ENCODE measurements at regions not wholly inside any gene's neighbourhood (a gene's known extent, or its start where the extent isn't known, plus 50 kb on each side); places are given as distances from the start of the nearest gene placed in this dataset.

DNA sequence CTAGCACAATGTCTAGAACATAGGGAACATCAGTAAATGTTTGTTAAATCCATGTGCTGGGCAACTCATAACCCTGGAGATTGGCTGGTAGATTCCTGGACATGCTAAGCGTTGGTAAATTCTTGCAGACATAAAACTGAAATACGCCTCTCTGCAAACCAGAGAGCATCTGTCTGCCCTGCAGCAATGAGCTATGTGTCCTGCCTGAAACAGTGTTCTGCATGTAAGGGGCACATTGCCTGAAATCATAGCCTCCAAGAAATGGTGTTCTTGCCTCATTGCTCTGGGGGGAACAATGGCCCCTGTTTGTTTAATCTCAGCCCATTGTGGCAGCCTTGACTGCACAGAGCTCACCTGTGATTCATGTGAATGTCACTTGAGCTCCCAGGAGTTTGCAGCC, 113.5 kb upstream of the CCL2 start:
- DNase-seq (ENCODE audit: low spot score), result no peak

GRCh38 chr17:34143430-34143829, 111.7 kb upstream of the CCL2 start:
- no peak for DNase-seq (ENCODE audit: low spot score)

DNA sequence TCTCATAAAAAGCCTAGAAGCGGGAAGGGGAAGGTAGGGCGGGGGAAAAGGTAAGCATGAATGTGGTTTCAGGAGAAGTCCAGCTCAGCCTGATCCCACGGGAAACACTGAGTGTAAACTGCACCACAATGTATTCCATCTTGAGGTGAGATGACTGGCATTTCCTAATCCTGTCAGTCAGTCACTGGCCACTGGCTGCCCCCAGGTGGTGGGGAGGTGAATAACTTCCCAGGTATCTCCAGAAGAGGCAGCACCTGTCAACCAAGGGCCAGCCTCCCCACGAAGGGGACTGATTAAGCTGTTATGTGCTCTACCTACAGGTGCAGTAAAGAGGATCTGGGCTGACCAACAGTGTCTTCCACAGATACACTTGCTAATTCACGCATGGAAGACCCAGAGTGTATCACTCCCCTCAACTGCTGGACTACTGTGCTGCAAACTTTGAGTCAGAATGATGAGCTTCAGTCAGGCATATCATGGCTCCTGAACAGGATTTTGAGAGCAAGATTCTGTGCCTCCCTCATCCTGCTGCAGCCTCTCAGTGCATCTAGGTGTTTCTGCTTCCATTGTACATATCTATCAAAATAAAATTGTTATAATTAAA, 108.5 kb upstream of the CCL2 start:
- DNase-seq (ENCODE audit: low spot score), result peak; percentile 77

DNA sequence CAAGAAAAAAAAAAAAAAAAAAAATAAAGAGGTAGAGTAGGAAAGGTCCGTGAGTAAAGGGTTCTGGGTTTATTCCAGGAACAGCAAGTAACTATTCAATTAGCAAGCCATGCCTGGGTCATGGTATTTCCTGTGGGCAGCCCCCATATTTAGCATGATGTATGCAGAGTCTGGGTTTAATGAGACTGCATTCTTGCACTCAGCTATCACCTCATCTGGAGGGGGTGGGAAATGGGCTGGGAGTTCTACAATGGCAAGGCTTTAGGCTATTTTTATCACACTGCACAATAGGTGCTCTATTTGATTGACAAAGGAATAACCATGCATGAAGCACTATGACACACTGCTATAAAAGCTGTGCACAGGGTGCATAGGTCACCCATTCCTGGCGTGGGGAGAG, 104.0 kb upstream of the CCL2 start:
- no peak for DNase-seq (ENCODE audit: low spot score)

- no peak for DNase-seq (ENCODE audit: low spot score)
These were observed 101.1 kb upstream of the CCL2 start for GRCh38 chr17:34153991-34154390.

DNA sequence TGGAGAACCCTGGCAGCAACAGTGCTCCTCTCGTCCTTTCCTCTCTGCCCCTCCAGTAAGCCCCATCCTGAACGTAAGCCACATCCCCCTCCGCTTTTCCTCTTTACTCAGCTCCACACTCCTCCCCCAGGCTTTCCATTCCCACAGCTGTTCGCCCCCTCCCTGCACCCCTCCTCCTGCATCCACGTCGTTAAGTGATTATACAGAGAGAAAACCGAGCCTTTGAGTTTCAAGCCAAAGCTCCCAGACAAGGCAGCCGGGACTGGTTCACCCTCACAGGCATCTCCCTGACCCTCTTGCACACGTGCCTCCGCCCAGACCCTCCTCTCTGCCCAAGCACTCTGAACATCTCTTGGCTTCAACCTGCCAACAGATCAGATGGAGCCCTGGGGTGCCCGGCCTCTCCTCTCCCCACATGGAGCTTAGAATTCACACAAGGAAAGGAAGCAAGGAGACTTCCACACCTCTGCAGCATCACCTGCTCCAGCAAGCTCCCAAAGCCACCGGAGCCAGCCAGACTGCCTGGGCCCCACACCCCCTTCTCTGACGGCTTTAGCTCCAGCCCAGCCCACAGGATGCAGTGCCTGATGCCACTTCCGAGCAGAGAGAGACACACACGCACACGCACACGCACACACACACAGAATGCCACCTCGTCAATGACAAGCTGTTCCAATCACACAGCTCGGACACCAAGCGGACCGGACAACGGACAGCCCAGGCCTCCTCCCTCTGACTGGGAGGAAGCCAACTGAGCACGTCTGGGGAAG, 99.9 kb upstream of the CCL2 start:
- DNase-seq (ENCODE audit: low spot score), result no peak

DNA sequence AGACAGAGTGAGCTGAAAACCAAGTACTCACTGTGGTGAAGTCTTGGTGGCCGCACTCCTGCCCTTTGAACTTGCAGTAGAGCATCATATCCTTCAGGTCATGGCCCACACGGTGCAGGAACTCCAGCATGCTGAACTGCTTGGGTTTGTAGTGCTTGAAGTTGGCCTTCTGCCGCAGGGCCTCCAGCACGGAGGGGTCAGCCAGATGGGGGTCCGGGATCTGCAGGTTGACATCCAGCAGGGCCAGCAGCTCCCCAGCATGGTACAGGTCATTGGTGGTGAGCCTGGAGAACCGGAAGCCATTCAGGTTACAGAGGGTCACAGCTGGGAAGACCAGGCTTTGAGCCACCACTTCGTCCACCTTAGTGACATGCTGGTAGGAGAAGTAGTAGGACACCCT, 99.1 kb upstream of the CCL2 start:
- no peak for DNase-seq (ENCODE audit: low spot score)

DNA sequence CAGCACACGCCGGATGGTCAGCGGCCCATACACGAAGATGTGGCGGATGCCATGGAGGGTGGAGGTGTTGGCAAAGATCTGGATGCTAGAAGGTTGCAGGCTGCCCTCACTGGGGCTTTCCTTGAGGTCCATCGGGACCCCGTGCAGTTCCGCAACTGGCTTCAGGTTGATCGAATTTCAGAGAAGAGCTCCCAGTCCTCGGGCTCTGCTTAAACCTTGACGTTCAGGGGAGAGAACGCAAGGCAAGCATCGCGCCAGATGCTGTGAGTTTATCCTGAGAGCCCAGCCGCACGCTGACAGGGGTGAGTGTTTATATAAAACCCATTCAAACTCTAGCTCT, 98.7 kb upstream of the CCL2 start:
- DNase-seq (ENCODE audit: low spot score), result no peak

DNA sequence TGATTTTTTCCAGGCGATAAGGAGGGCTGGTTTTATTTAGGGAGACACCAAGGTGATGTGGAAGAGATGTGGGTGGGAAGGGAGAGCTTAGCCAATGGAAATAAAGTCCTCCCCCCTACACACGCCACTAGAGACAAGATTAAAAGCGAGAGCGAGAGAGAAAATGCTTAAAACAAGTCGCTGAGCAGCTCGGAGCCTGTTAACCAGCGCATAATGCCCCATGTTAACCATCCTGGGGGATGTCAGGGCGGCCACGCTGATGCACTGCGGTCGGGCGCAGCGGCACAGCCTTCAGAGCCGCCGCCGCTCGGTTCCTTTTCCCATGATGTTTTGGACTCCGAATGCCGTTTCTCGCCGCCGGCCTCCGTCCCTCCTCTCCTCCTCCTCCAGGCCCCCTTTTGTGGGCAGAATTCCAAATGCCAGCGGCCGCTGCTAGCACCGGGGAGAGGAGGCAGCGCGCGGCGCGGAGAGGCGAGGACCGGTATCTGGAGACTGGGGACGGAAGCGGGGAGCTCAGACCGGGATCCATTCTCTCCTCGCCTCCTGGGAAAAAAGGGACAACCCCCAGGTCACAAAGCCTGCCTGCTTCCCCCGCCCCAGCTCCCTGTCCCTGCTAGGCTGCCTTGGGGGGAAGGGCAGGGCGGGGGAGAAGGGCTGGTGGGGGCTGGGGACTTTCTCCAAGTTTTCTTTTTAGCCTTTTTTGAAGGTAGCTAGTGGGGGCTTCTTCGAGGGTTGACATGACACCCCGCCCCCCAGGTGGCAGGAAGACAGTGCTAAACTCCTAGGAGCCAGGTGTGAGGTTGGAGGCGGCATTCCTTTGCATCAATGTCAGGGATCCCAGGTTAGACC, 98.1 kb upstream of the CCL2 start:
- DNase-seq (ENCODE audit: low spot score), result no peak

- DNase-seq (ENCODE audit: low spot score), result no peak
These were observed 93.4 kb upstream of the CCL2 start for GRCh38 chr17:34161690-34162089.

GRCh38 chr17:34163123-34163522, 92.0 kb upstream of the CCL2 start:
- DNase-seq (ENCODE audit: low spot score), result no peak

- no peak for DNase-seq (ENCODE audit: low spot score)
These were observed 91.4 kb upstream of the CCL2 start for GRCh38 chr17:34163646-34164045.

DNA sequence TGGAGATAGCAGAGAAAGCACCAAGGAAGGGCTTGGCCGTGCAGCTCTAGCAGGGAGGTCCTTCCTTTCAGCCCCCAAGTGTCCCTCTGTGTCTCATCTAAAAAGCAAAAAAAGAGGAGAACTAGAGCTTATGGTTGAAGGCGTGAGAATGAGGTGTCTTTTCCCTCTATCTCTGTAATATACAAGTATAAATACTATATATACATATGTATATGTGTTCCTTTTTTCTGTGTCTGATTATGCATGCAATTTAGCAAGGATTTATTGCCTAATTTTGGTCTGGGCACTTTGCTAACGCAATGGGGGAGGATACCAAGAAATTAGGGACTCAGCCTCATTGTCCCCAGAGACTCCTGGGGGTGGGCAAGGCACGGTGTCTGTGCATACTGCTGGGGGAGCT, 90.2 kb upstream of the CCL2 start:
- no peak for DNase-seq (ENCODE audit: low spot score)

DNA sequence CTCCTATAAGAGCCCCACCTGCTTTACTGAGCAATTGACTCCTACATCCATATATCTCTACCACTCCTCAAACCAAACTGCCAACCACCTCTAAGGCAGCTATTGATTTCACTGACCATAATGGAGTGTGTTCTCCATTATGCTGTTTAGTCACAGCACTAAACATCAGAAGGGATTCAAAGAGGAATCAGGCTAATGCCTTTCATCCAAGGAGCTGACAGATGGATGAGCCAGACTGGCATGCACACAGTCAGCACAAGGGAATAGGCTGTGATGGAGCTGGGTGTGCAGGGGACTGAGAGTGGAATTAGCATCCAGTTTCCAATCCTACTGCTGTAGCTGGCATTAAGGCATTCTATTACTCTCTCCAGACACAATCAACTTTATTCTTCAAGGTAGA, 88.7 kb upstream of the CCL2 start:
- no peak for DNase-seq (ENCODE audit: low spot score)

DNA sequence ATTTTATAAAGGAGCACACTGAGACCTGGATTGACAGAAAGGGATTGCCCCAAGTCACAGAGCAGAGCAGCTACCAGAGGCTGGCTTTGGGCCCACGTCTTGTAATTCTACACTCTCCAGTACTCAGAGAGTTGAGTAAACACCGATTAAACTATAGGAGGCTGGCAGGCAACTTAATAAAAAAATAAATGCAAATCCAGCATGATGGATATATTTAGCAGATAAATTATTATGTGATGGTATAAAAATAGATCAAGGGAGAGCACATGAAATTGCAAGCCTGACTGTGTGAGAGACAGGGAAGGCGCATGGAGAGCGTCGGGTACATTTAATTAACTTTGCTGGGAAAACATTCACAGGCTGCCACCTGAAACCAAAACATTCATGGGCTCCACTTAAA, 87.7 kb upstream of the CCL2 start:
- DNase-seq (ENCODE audit: low spot score), result no peak

DNA sequence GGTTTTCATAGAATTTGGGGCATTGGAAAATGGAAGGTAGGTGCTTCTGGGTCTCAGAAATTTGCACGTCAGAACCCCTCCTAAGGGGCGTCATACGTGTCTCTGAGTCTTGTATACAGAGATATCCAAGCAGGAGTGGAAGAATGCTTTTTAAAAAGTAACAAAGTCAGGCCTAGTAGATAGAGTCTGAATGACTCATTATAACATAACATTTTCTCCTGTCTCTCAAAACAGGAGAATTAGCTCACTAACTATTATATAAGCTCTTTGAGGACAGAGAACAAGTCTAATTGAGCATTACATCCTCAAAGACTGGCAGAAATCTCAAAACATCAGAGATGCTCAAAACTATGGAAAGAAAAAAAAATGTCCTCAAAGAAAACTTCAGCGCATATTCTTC, 86.1 kb upstream of the CCL2 start:
- DNase-seq (ENCODE audit: low spot score), result no peak

GRCh38 chr17:34169496-34169895, 85.6 kb upstream of the CCL2 start:
- DNase-seq (ENCODE audit: low spot score), result no peak

DNA sequence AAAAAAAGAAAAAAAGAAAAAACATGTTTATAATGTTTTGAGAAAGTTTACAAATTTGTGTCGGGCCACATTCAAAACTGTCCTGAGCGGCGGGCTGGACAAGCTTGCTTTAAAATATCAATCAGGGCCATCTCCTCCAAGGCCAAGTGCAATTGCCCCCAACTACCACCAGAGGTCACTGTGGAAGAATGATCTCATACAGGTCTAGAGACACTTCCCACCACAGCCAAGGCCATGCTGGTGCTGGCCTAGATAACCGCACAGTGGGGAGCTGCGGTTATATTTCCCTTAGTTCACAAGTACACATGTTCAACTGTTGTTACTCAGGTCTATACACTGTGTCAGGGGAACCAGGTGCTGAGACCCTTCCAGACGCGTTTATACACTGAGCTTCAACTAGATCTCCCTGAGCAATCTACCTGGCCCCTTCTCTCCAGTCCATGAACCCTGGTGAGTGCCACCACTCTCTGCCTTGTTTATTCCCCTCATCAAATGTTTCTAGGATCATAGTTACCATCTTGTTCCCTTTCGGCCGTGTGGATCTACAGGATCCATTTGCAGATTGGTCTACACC, 83.8 kb upstream of the CCL2 start:
- DNase-seq (ENCODE audit: low spot score), result peak; percentile 65

DNA sequence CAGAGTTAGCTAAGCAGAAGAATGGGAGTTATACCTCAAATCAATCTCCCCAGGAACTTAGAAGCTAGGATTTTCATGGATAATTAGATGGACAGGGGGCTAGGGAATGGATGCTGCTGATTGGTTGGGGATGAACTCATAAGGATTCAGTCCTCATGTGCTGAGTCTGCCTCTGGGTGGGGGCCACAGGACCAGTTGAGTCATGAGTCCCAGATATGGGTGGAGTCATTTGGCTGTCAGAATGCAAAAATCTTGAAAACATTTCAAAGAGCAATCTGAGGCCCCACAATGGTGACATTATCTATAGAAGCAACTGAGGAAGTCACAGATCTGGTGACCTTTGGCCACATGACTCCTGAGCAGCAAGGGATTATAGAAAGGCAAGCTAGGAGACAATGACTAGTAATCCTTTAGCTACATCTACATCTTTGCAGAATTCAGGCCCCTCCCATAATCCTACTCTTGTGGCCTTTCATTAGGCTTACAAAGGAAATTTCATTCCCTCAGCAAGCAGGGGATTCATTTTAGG, 82.6 kb upstream of the CCL2 start:
- no peak for DNase-seq (ENCODE audit: low spot score)

GRCh38 chr17:34173241-34173640, 81.8 kb upstream of the CCL2 start:
- no peak for DNase-seq (ENCODE audit: low spot score)

DNA sequence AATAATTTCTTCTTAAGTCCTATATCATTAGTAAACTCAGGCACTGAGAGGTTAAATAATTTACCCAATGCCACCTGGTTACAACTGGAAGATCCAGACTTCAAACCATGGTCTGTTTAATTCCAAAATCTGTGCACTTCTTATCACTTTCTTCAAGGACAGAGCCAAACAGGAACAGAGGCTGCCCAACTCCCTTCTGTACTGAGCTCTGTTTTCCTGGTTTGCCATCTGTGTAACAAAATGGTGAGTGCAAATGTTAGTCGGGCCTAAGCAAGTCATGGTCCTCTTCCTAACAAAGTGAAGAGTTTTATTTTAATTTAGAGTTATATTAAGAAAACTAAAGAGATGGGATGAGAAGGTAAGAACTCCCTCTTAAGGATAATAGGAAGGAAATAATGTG, 80.6 kb upstream of the CCL2 start:
- no peak for DNase-seq (ENCODE audit: low spot score)

DNA sequence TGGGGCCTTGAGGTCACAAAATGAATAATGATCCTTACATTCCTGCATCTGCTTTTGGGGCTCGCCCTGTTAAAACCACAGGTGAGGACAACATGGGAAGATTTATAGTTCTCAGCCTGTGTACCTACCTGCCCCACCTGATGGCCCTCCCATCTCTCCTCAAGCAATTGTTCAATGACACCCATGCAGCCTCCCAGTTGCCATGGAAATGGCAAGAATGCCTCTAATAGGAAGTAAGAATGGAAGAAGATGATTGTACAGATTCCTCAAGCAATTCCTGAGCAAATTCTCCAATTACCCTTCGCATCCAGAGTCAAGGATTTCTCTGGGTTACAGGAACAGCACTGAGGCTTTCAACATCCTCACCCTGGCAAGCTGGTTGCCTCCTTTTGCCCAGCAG, 78.6 kb upstream of the CCL2 start:
- DNase-seq (ENCODE audit: low spot score), result no peak

GRCh38 chr17:34177642-34178041, 77.4 kb upstream of the CCL2 start:
- no peak for DNase-seq (ENCODE audit: low spot score)

Data from hematopoietic multipotent progenitor cell treated with erythropoietin and hydrocortisone succinate and interleukin-3 and kit ligand, for 17 days (in vitro differentiated cells).